GM19035 (cell line): ENCODE measurements at regions not wholly inside any gene's neighbourhood (a gene's known extent, or its start where the extent isn't known, plus 50 kb on each side); places are given as distances from the start of the nearest gene placed in this dataset.

Source experiments
- ATAC-seq: cut with Tn5 transposase; IDR thresholded peaks from one replicate; pipeline ENCODE4 v1.9.1; 2021; ENCODE audit not compliant: unreplicated experiment

DNA sequence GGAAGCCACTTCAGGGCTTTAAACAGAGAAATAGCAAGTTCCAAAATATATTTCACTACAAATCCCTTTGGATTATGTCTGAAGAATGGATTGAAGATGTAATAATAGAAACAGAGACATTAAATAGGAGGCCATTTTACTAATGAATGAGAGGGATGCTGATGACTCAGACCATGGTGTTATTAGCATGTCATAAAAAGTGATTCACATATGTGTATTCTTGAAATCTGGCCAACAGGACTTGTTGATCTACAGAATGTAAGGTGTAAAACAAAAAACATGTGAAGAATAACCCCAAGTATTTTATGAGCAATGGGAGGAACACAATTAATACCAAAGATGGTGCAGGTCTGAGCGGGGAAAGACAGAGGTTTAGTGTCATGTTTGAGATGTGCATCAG is 873.7 kb downstream of the SLITRK5 start:
- ATAC-seq: no peak

DNA sequence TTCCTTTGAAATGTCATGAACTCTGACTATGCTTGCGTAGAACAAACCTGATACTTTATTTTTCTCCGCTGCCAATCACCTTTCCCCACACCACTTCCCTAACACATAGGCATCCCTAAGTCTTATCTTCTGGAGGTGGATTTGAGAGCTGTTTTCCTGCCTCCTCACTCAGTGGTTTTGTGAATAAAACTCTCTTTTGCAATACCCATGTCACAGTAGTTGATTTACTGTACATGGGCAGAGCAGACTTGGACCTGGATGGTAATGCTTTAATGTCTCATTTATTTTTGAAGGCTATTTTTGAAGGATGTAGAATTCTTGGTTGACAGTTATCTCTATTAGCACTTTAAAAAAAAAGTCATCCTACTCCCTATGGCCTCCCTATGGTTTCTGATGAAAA is 881.8 kb downstream of the SLITRK5 start:
- ATAC-seq: no peak

DNA sequence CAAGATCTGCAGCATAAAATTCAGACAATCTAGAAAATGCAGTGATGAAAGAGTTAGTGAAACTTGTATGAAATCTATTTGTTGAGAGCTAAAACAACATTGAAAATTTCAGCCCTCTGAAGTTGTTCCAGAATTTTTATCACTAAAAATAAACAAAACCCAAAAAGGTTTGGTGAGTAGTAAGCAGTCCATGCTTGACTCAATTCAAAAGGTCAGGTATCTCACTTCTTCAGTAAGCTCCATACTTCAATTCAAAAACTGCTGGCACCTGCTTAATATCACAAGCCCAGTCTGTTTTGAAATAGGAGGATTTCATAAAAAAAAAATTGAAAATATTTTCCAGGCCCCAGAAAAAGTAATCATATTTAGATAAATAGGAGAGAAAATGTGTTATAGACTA is 894.4 kb downstream of the SLITRK5 start:
- ATAC-seq: no peak

DNA sequence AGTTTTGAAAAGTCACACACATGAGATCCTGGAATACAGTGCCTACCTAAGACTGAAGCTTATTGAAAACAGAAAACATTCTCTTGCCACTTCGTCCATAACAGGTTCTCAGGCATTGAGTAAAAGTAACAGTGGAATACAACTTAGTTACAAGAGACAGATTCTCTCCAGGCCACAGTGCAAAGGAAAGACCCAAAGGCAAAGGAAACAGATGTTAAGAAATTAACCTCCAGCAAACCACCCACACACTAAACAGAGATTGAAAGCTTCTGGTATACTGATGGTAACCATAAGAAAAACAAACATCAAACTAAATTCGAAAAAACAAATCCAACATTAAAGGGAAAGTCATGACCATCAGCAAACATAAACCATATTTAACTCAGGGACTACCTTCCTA is 914.7 kb downstream of the SLITRK5 start:
- ATAC-seq: no peak

DNA sequence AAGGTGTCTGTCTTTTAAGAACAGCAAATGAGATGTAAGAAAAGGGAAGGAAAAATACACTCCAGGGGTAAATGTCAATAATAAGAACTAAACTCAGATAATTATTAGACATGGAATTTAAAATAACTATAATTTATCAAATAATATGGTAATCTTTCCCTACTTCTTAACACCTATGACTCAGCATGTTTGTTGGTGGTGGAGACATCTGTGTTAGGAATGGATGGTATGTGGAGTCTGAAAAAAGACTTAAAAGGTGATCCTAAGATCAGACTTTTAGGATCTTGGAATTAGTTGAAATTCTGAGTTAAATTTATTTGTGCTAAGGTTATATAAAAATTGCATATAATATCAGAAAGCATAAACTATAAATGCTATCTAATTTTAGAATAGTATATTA is 915.1 kb downstream of the SLITRK5 start:
- no peak for ATAC-seq

DNA sequence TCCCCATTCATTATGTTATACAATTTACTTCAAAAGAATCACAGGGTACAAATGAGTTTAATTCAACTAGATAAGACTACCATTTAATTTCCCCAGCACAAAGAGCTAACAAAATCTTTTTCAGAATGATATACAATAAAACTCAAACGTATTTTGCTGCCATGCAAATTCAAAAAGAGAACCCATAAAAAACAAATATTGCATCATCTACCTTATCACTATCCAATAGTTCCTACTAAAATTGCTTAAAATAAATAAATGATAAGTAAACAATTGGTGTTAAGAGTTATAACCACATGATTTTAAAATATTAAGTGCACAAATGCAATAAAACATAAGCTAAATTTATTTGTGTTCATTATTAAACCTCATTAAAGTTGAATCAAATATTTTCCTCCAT is 919.4 kb downstream of the SLITRK5 start:
- ATAC-seq: no peak

DNA sequence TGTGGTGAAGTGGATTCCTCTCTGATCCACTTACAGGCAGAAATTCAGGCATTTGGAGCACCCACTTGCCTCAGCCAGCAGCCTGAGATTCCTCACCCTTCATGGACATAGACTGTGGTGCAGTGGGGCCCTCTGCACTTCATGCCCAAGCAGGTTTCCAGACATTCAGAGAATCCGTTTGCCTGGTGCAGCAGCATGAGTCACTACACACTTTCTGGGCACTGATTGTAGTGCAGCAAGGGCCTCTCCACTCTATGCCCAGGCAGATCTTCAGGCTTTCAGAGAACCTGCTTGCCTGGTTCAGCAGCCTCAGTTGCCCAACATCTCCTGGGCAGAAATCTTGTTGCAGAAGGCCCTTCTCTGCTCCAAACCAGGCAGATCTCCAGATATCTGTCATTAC is 920.9 kb downstream of the SLITRK5 start:
- no peak for ATAC-seq

DNA sequence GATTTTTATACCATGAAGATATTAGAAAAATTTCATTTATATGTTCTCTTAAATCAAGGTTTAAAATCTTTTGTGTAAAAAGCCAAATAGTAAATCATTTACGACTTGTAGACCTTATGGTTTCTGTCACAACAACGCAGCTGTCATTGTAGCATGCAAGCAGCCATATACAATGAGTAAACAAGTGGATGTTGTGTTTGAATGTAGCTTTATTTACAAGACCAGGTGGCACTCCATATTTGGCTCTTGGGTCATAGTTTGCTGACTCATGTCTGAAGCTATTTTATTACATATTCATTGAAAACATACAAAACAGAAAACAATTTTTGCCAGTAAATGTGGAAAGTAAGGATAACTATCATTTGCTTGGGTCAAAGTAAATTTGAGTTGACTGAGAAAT is 930.8 kb downstream of the SLITRK5 start:
- ATAC-seq: no peak

DNA sequence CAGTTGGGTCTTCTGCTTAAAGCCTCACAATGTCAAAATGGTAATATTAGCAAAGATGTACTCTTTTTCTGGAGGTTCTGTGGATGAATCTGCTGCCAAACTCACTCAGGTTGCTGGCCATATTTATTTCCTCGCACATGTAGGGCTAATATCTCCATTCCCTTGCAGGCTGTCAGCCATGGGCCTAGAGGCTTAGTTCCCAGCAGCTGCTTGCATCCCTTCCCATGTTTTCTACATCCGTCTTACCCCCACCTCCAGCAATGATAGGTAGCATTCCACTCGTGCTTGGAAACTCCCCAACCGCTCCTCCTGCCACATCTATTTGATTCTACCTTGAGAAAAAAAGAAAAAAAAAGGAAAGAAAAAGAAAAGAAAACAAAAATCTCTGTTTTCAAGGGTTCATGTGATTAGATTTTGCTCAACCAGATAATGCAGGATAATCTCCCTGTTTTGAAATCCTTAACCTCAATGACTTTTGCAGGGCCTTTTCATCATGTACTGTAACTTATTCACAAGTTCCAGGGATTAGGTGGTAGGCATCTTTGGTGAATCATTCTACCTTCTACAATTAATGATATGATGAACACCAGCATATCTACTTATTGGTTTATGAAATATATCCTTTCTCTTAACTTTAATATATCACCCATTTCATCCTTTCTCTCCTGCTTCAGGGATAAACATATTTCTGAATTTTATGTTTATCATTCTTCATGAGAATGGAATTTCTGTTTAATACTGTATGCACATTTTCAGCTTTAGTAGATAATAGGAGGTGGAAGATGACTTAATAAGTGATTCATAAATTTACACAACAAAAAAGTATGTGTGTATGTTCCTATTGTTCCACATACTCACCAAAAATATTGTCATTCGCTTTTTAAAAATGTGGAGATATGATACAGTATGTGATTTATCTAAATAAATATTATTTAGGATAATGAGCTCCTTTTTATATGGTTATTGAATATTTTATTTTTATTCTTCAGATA is 931.9 kb downstream of the SLITRK5 start:
- ATAC-seq: no peak

DNA sequence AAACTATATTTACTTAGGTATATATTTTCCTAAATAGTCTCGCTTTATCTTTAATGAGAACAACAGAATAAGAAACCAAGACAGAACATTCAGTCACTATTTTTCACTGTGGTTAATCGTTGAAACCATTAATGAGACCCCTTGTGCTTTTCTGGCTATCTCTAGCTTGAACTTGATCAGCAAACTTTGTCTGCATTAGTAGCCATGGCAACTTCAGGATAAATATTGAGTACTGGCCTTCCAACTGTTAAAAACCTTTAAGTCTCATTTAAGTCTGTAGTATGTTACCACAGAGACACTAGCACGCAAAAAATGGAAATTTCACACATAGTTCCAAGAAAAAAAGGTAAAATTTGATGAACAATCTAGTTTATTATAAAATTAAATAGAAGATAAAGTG is 946.0 kb downstream of the SLITRK5 start:
- ATAC-seq: no peak

DNA sequence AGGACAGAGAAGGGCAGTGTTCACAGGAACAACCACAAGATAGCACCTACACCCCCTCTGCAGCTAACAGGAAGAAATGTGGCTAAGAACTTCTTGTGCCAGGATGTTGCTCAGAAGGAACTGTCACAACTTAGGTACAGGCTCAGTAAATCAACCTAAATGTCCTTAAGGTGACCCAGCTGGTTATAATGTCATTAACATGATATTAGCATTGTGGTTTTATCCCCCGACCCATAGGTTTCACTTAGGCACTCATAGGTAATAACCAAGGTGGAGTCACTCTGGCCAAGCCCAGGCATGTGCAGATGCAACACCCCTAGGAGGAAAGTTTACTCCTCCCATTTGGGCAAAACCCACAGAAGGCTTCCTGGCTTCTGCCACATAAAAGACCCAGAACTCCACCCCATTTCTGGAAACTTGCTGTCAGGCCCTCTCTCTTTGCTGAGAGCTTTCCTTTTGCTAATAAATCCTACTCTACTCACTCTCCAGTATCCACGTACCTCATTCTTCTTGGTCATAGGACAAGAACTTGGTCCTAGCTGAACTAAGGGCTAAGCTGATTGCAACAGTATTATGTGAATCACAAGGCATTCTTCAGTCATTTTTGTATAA is 951.3 kb downstream of the SLITRK5 start:
- ATAC-seq: no peak

DNA sequence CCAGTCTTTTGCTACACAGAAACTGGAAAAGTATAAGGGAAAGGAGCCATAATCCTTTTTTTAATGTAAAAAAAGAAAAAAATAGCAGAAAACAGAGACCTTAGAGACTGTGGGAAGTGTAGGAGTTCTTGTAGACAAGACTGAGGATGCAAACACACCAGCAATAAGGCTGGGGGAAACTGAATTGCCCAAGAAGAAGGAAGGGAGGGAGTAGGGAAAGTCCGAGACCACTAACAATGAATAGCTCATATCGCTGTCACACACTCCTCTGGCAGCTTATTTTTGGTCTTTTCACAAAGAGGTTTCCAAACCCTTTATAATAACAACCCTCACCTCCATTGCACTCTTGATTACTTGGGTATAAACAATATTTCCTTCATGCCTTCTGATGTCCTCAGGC is 952.0 kb downstream of the SLITRK5 start:
- ATAC-seq: no peak

DNA sequence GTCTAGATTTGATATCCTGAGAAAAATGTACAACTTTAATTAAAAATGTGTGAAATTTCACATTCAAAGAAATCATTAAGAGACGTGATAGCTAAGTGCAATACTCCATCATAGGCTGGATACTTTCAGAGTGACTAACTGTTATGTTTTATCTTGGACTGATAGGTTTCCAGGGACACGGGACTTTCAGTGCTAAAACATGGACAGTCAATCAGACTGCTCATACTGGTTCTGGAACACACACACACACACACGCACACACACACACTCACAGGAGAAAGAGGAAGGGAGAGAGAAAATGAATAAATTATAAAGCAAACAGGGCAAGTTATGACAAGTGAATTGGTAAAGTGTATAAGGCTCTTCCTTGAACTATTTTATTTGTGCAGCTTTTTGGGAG is 955.9 kb downstream of the SLITRK5 start:
- ATAC-seq: no peak

DNA sequence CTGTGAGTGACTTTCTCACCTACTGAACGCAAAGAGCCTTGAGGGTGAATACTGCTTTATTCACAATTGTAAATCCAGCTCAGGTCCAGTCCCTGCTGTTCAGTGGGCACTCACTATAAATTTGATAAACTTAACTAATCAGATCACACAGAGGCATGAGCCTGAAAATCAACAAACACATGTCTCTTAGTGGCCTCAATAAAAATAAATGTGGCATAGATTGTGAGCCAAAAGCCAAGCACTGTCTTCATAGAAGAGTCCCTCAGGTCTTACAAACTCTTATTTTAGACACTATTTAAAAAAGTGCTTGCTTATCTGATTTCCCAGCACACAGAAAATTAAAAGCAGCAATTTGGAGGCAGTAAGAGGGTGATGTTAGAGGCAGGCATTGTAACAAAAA is 957.7 kb downstream of the SLITRK5 start:
- no peak for ATAC-seq

DNA sequence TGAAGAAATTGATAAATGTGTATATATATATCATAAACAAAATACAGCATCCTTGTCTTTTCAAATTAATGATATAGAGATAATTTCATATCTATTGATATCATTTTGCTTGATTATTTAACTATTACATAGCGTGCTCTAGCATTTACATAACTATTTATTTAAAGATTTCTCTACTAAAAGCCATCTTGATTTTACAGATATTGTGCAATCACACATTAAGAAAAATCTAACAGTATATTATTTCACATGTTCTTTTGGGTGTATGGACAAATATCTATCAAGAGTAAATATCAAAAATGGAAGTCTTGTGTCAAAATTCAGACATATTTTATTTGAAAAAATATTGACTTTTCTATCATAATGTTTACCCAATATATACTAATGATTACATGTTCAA is 966.8 kb downstream of the SLITRK5 start:
- no peak for ATAC-seq

DNA sequence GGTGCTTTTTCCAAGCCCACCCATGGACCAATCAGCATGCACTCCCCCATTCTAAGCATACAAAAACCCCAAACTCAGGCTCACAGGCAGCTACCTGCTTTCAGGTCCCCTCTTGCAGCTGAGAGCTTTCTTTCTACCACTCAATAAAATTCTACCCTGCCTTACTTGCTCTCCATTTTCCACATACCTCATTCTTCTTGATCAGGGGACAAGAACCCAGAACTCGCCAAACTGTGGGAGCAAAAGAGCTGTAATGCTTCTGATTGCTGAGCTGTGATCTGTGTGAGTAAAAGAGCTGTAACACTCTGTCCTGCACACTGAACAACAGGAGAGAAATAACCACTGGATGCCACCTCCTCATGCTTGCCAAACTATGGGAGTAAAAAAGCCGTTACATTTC is 972.1 kb downstream of the SLITRK5 start:
- no peak for ATAC-seq

DNA sequence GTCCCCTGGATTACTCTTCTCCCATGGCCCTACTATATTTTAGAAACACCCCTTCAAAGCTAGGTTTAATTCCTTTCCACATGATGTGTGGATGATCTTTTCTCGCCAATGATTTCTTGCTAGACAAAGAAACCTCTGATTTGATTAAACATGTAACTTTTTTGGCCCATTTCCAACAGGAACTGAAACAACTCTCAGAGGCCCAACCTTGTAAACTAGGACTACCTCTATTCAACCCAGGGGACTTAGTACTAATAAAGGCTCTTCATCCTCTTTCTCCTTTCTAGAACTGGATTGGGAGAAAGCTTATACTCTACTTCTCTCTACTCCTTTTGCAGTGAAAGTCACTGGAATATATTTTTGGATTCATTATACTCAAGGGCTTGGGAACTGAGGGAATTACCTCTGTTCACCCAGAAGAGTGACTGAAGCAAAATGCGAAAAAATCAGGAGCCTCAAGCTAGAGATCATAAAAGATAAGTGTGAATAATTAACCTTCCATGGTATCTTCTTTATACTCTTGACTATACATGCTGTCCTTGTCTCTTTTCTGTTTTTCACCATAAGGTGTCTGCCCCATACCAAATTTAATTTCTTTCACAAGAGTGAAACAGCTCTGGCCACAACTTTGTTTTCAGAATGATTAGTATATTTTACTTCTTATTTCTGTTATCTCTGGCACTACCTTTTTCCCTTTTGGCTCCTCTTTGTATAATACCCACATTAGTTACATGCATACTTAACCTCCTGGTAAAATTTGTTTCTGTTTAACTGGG is 977.6 kb downstream of the SLITRK5 start:
- ATAC-seq: no peak

DNA sequence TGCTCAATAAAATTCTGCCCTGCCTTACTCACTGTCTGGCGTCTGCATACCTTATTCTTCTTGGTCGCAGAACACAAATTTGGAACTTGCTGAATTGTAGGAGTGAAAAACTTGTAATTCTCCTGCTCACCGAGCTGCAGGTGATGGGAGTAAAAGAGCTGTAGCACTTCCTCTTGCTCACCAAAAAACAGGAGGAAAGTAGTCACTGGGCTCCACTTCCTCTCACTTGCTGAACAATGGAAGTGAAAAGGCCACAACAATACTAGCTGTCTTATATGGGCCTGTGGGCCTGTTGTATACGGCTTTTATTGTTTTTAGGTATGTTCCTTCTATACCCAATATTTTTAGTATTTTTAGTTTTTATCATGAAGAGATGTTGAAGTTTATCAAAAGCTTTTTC is 978.7 kb downstream of the SLITRK5 start:
- no peak for ATAC-seq

DNA sequence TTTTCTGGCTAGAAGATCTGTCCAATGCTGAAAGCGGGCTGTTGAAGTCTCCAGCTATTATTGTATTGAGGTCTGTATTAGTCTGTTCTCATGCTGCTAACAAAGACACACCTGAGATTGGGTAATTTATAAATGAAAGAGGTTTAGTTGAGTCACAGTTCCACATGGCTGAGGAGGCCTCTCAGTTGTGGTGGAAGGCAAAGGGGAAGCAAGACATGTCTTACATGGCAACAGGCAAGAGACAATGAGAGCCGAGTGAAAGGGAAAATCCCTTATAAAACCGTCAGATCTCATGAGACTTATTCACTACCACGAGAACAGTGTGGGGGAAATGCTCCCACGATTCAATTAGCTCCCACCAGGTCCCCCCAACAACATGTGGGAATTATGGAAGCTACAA is 980.4 kb downstream of the SLITRK5 start:
- no peak for ATAC-seq

DNA sequence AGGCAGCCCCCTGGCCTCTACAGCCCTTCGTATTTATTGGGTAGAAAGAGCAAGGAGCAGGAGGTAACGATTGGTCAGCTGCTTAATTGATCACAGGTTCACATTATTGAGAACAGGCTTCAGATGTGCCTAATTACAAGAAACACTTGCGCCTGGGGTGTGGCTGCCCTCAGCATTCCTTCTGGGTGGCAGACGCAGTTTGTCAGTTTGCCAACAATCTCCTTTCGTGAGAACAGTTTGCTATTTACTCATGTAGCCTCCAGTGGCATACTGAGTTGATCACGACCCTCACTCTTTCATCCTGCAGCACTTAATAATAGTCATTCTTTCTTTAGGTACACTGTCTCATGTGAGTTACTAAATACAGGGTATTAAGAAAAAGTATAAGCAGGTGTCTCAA is 985.6 kb downstream of the SLITRK5 start:
- ATAC-seq: no peak

DNA sequence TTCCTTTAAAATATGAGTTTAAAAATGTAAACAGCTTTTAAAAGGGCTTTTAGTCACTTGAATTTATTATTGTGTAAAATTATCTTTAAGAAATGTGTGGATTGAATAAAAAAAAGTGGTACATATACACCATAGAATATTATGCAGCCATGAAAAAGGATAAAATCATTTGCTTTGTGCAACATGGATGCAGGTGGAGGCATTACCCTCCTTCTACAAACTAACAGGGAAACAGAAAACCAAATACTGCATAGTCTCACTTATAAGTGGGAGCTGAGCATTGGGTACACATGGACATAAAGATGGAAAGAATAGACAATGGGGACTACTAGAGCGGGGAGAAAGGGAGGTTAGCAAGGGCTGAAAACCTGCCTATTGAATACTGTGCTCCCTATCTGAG is 999.3 kb downstream of the SLITRK5 start:
- ATAC-seq: no peak

DNA sequence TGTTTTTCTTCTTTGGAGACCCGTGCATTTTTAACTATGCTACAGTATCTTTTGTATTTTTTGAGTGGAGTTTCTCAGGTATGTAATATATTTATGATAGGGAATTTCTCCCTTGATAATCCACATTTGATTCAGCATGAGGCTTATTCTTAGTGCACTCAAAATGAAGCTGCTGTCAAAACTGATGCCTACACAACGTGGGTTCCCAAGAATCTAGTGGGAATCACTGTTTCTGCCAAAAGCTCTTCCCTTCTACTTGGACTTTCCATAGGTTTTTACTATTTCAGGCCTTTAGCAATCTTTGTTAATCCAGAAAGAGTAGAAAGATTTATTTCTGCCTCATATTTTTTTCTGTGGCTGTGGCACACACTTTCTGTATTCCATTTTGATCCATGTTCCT is 1003.7 kb downstream of the SLITRK5 start:
- ATAC-seq: no peak
